ENCODE measurements at regions not wholly inside any gene's neighbourhood (a gene's known extent, or its start where the extent isn't known, plus 50 kb on each side); places are given as distances from the start of the nearest gene placed in this dataset.
"Not testable (repeated sequence)": the region's sequence is repeated elsewhere in the genome, so short reads cannot be mapped to it uniquely, and the experiment has no call there.

GRCh38 chr4:166153548-166153947 is 280.5 kb downstream of the TLL1 start:
- DNase-seq: no peak

GRCh38 chr4:166162327-166162726 is 289.3 kb downstream of the TLL1 start:
- DNase-seq: no peak

- peak in 1 of 5 experiments; percentile 65 for DNase-seq
Measured at GRCh38 chr4:166165829-166166420, 292.9 kb downstream of the TLL1 start.

GRCh38 chr4:166169111-166169510 is 296.1 kb downstream of the TLL1 start:
- no peak for DNase-seq

- DNase-seq: no peak
Measured at GRCh38 chr4:166172619-166173018, 299.6 kb downstream of the TLL1 start.

- DNase-seq: no peak
Measured at GRCh38 chr4:166174717-166175490, 301.9 kb downstream of the TLL1 start.

- DNase-seq: no peak
Measured at GRCh38 chr4:166182145-166182544, 309.1 kb downstream of the TLL1 start.

GRCh38 chr4:166195101-166195500 is 322.1 kb downstream of the TLL1 start:
- no peak for DNase-seq

- no peak for DNase-seq
Measured at GRCh38 chr4:166197166-166197565, 324.1 kb downstream of the TLL1 start.

- DNase-seq: no peak
Measured at GRCh38 chr4:166198041-166198440, 325.0 kb downstream of the TLL1 start.

GRCh38 chr4:166198516-166199310 is 325.7 kb downstream of the TLL1 start:
- DNase-seq: no peak

- no peak for DNase-seq
Measured at GRCh38 chr4:166202991-166203390, 330.0 kb downstream of the TLL1 start.

GRCh38 chr4:166212326-166212725 is 339.3 kb downstream of the TLL1 start:
- not testable (repeated sequence) for DNase-seq

GRCh38 chr4:166222271-166222670 is 349.2 kb downstream of the TLL1 start:
- DNase-seq: no peak

GRCh38 chr4:166228112-166228511 is 355.1 kb downstream of the TLL1 start:
- DNase-seq: no peak

- no peak for DNase-seq
Measured at GRCh38 chr4:166229799-166230198, 356.8 kb downstream of the TLL1 start.

- no peak for DNase-seq
Measured at GRCh38 chr4:166230841-166231240, 357.8 kb downstream of the TLL1 start.

GRCh38 chr4:166239354-166239753 is 366.3 kb downstream of the TLL1 start:
- no peak for DNase-seq

GRCh38 chr4:166252487-166253402 is 379.7 kb downstream of the TLL1 start:
- DNase-seq: peak in 1 of 5 experiments; percentile 2

GRCh38 chr4:166257276-166257675 is 384.2 kb downstream of the TLL1 start:
- DNase-seq: no peak

- DNase-seq: no peak
Measured at GRCh38 chr4:166257891-166258290, 384.9 kb downstream of the TLL1 start.

- DNase-seq: no peak
Measured at GRCh38 chr4:166259081-166259480, 386.0 kb downstream of the TLL1 start.

Measured in T-helper 2 cell (primary cell).